GM12878 (cell line): ENCODE measurements at regions not wholly inside any gene's neighbourhood (a gene's known extent, or its start where the extent isn't known, plus 50 kb on each side); places are given as distances from the start of the nearest gene placed in this dataset.

Experiments used
- ATAC-seq: fragments of 200-7000 bp; cut with Tn5 transposase; 3 replicates; pipeline ENCODE4 v1.9.1; 2020; ENCODE audit warnings: mild to moderate bottlenecking, moderate library complexity
- BruUV-seq: library from RNA; stranded (reverse); fragments of 400-500 nt; replicated peaks from 2 replicates; lab custom pipeline; 2021; lab: Mats Ljungman, UMichigan
- CTCF ChIA-PET: fragments of 300-600 bp; sonication (Branson Sonifier 250); formaldehyde crosslinking; extraction: SDS; loops from one replicate; lab custom pipeline; 2021; ENCODE audit warnings: inconsistent platforms; lab: Yijun Ruan, JAX
- POLR2A ChIA-PET: fragments of 350-600 bp; formaldehyde crosslinking; extraction: SDS; loops from one replicate; lab custom pipeline; 2021; ENCODE audit warnings: inconsistent platforms; lab: Charles Lee
- RAD21 ChIA-PET: fragments of 300-600 bp; sonication (Branson Sonifier 250); formaldehyde crosslinking; loops from one replicate; lab custom pipeline; 2023; ENCODE audit warnings: antibody characterized with exemption; ENCODE audit not compliant: unreplicated experiment; lab: Charles Lee
- SMC1A ChIA-PET: fragments of 300-600 bp; sonication (Branson Sonifier 250); formaldehyde crosslinking; loops from one replicate; lab custom pipeline; 2023; ENCODE audit not compliant: unreplicated experiment, uncharacterized antibody; lab: Charles Lee
- DNase-seq: peaks from one replicate; pipeline ENCODE4 v3.0.0-alpha.2; 2011; ENCODE audit warnings: low read depth, low spot score
- FAIRE-seq: peaks from 3 replicates; lab custom pipeline; 2011; peaks lifted over from hg19 to GRCh38; lab: Jason Lieb, UNC
- H2AFZ ChIP-seq: 2 replicates; pipeline ENCODE4 v1.6.0; 2011; ENCODE audit warnings: low read depth, low read length, control low read depth; ENCODE audit not compliant: control insufficient read depth
- H3K27ac ChIP-seq: 2 replicates; pipeline ENCODE4 v1.5.1; 2011; ENCODE audit warnings: control low read depth; ENCODE audit not compliant: control insufficient read depth, insufficient read depth
- H3K27me3 ChIP-seq, 2 experiments: replicated peaks in 1 of 2; 2 replicates each; pipeline versions ENCODE4 v1.6.0 to v1.6.1; 2011; ENCODE audit warnings: low read length in 1 of 2; ENCODE audit not compliant: control insufficient read depth in 2 of 2, insufficient read depth in 2 of 2
- H3K36me3 ChIP-seq, 2 experiments: 2 replicates each; pipeline ENCODE4 v1.5.1; 2011; ENCODE audit warnings: low read length in 1 of 2; ENCODE audit not compliant: control insufficient read depth in 2 of 2, insufficient read depth in 2 of 2
- H3K4me1 ChIP-seq: 2 replicates; pipeline ENCODE4 v1.6.1; 2011; ENCODE audit warnings: mild to moderate bottlenecking, low read length, moderate library complexity, mixed read lengths; ENCODE audit not compliant: control insufficient read depth, insufficient read depth
- H3K4me2 ChIP-seq: 2 replicates; pipeline ENCODE4 v1.6.0; 2011; ENCODE audit warnings: control low read depth; ENCODE audit not compliant: control insufficient read depth, insufficient read depth
- H3K4me3 ChIP-seq: fragments of 200-600 bp; sonication (generic); 2 replicates; pipeline ENCODE4 v1.5.1; 2016
- H3K79me2 ChIP-seq: 2 replicates; pipeline ENCODE4 v1.6.0; 2011; ENCODE audit warnings: low read length; ENCODE audit not compliant: control insufficient read depth, insufficient read depth
- H3K9ac ChIP-seq: 2 replicates; pipeline ENCODE4 v1.8.0; 2011; ENCODE audit warnings: low read length, control low read depth, mixed read lengths; ENCODE audit not compliant: control insufficient read depth, insufficient read depth
- H3K9me3 ChIP-seq: replicated peaks from 3 replicates; pipeline ENCODE4 v1.5.1; 2011; ENCODE audit warnings: mild to moderate bottlenecking, low read length; ENCODE audit not compliant: control insufficient read depth, insufficient read depth
- H4K20me1 ChIP-seq: 2 replicates; pipeline ENCODE4 v1.6.0; 2011; ENCODE audit not compliant: control insufficient read depth, insufficient read depth
- ATF7 ChIP-seq: fragments of 450-650 bp; IDR thresholded peaks from 2 replicates; pipeline ENCODE4 v1.6.1; 2016; ENCODE audit warnings: low read depth, mild to moderate bottlenecking
- BCLAF1 ChIP-seq: fragments of 450-650 bp; IDR thresholded peaks from 2 replicates; pipeline ENCODE4 v1.6.1; 2017; ENCODE audit warnings: antibody characterized with exemption, mild to moderate bottlenecking, moderate library complexity
- CEBPB ChIP-seq, 2 experiments: fragments of 150-350 bp in 1 of 2; IDR thresholded peaks; 2 replicates each; pipeline ENCODE4 v1.6.1; 2012 to 2014; ENCODE audit warnings: low read depth in 2 of 2, low read length in 2 of 2, borderline replicate concordance in 1 of 2, inconsistent platforms in 1 of 2
- CREM ChIP-seq: IDR thresholded peaks from 2 replicates; pipeline ENCODE4 v1.6.1; 2014; ENCODE audit warnings: antibody characterized with exemption, low read depth
- HCFC1 ChIP-seq: fragments of 150-350 bp; IDR thresholded peaks from 2 replicates; pipeline ENCODE4 v1.6.1; 2014; ENCODE audit warnings: low read length
- HDAC2 ChIP-seq: fragments of 200-600 bp; sonication (generic); IDR thresholded peaks from 2 replicates; pipeline ENCODE4 v1.6.1; 2017
- KAT2A ChIP-seq: conservative IDR thresholded peaks from 2 replicates; pipeline ENCODE4 v1.6.1; 2011; ENCODE audit warnings: low read depth, low read length; ENCODE audit not compliant: control insufficient read depth
- MEF2B ChIP-seq: fragments of 450-650 bp; IDR thresholded peaks from 2 replicates; pipeline ENCODE4 v1.6.1; 2018; ENCODE audit warnings: mild to moderate bottlenecking, moderate library complexity; ENCODE audit not compliant: partially characterized antibody, poor library complexity, severe bottlenecking
- MLLT1 ChIP-seq: fragments of 450-650 bp; IDR thresholded peaks from 2 replicates; pipeline ENCODE4 v1.6.1; 2016; ENCODE audit warnings: mild to moderate bottlenecking
- MYB ChIP-seq: fragments of 150-350 bp; IDR thresholded peaks from 2 replicates; pipeline ENCODE4 v1.6.1; 2014; ENCODE audit warnings: mild to moderate bottlenecking, low read depth, low read length, borderline replicate concordance
- POU2F2 ChIP-seq: IDR thresholded peaks from 3 replicates; pipeline ENCODE4 v1.6.1; 2011; ENCODE audit warnings: low read depth, mild to moderate bottlenecking, low read length, borderline replicate concordance
- SIN3A ChIP-seq: IDR thresholded peaks from 2 replicates; pipeline ENCODE4 v1.6.1; 2012; ENCODE audit warnings: low read depth, low read length, improper control_type of control experiment
- SUPT20H ChIP-seq: IDR thresholded peaks from 2 replicates; pipeline ENCODE4 v1.6.1; 2011; ENCODE audit warnings: low read depth, mild to moderate bottlenecking, low read length, moderate library complexity, borderline replicate concordance; ENCODE audit not compliant: control insufficient read depth
- TAF1 ChIP-seq: IDR thresholded peaks from 2 replicates; pipeline ENCODE4 v1.6.1; 2011; ENCODE audit warnings: mild to moderate bottlenecking, low read depth, low read length, borderline replicate concordance
- TCF7 ChIP-seq: IDR thresholded peaks from 2 replicates; pipeline ENCODE4 v1.6.1; 2014; ENCODE audit warnings: antibody characterized with exemption, borderline replicate concordance
- ZNF274 ChIP-seq: IDR thresholded peaks from one replicate; pipeline ENCODE4 v1.8.0; 2011; ENCODE audit not compliant: insufficient read length, insufficient read depth
- WGBS: methylation state at CpG from one replicate; pipeline ENCODE4 v1.1.6; 2016; ENCODE audit warnings: low lambda C conversion rate; ENCODE audit not compliant: insufficient replicate concordance, insufficient coverage; ENCODE audit errors: missing lambda C conversion rate; 5-methylcytosine and 5-hydroxymethylcytosine counted together
- in situ Hi-C: fragments of 300-500 bp; cut with MboI; formaldehyde crosslinking; loops from 9 replicates; pipeline ENCODE4 v1.14.3; 2018; ENCODE audit warnings: mixed read lengths
- intact Hi-C: fragments of 100-400 bp; cut with micrococcal nuclease; formaldehyde crosslinking; loops from one replicate; pipeline ENCODE4 v1.14.2; 2022; ENCODE audit not compliant: unreplicated experiment
- TF ChIP-seq, protein P1 (sequence below): fragments of 450-650 bp; IDR thresholded peaks from 2 replicates; pipeline ENCODE4 v1.6.1; 2017; ENCODE audit warnings: mild to moderate bottlenecking, moderate library complexity

DNA sequence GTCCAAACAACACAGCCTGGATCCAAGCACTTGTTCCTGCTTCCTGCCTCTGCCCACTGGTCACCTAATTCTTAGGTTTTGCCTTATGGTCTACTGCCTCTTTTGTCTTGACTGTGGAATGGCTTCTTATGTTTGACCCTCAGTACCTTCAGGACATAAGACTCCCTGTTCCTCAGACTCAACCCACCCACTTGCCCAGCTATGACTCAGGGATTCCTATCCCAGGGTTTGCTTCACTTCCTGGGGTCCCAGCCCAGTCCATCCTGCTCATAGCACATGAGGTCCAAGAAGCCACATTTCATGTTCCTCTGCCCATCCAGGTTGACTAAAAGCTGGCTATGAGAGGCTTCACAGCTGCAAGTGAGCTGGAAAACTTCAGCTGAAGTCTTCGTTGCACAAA is 320.9 kb upstream of the CDH5 start (continued):
- TF ChIP-seq CEBPB (IDR thresholded peaks at IDR 0.05; ENCODE audit: borderline replicate concordance in 1 of 2, low read depth in 2 of 2, low read length in 2 of 2): no peak
- no peak for TF ChIP-seq ZNF274

DNA sequence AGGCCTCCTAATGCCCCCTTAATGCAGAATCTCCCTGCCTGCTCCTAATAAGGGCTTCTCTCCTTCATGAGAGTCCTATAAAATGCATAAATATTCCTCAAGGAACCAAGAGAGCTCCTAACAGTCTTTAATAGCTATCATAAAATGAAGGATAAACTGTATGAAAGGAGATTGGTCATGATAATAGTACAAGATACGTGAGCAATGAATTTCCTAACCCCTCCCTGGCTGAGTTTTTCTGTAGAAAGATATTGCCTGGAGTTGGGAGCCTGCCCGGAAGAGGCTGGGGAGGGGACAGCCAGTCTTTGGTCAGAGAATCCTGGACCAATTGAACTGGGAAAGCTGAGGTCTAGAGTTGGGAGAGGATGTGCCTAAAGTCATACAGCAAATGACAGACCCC is 321.9 kb upstream of the CDH5 start:
- no peak for ATAC-seq
- H3K4me2 ChIP-seq: no peak overlapping the region
- H3K27me3 ChIP-seq: no peaks in the 10 kb centered on the region
- BruUV-seq: no TSS peak
- H4K20me1 ChIP-seq: no peaks in the 10 kb centered on the region
- SMC1A ChIA-PET: no interaction called here
- H3K4me3 ChIP-seq: no peak overlapping the region
- no peaks in the 10 kb centered on the region for H3K9me3 ChIP-seq
- FAIRE-seq: no peak
- H3K27ac ChIP-seq: no peak overlapping the region
- POLR2A ChIA-PET: no interaction called here
- 31% methylated on average over 2 of the region's 2 CpGs for WGBS
- in situ Hi-C loops: no loop called here
- no peak overlapping the region for H3K9ac ChIP-seq
- H2AFZ ChIP-seq: no peak overlapping the region
- RAD21 ChIA-PET: no interaction called here
- no peaks in the 10 kb centered on the region for H3K79me2 ChIP-seq
- no peak for DNase-seq
- intact Hi-C loops: no loop called here
- H3K36me3 ChIP-seq: no peaks in the 10 kb centered on the region
- CTCF ChIA-PET: no interaction called here
- H3K4me1 ChIP-seq: no peaks in the 10 kb centered on the region
- no peak for TF ChIP-seq SUPT20H
- TF ChIP-seq TAF1: no peak
- TF ChIP-seq HCFC1: no peak
- no peak for TF ChIP-seq HDAC2
- no peak for TF ChIP-seq MEF2B
- TF ChIP-seq KAT2A: no peak
- no peak for TF ChIP-seq MLLT1
- TF ChIP-seq POU2F2: no peak
- TF ChIP-seq SIN3A: no peak
- no peak for TF ChIP-seq TCF7
- TF ChIP-seq ATF7: no peak
- TF ChIP-seq, protein P1, sequence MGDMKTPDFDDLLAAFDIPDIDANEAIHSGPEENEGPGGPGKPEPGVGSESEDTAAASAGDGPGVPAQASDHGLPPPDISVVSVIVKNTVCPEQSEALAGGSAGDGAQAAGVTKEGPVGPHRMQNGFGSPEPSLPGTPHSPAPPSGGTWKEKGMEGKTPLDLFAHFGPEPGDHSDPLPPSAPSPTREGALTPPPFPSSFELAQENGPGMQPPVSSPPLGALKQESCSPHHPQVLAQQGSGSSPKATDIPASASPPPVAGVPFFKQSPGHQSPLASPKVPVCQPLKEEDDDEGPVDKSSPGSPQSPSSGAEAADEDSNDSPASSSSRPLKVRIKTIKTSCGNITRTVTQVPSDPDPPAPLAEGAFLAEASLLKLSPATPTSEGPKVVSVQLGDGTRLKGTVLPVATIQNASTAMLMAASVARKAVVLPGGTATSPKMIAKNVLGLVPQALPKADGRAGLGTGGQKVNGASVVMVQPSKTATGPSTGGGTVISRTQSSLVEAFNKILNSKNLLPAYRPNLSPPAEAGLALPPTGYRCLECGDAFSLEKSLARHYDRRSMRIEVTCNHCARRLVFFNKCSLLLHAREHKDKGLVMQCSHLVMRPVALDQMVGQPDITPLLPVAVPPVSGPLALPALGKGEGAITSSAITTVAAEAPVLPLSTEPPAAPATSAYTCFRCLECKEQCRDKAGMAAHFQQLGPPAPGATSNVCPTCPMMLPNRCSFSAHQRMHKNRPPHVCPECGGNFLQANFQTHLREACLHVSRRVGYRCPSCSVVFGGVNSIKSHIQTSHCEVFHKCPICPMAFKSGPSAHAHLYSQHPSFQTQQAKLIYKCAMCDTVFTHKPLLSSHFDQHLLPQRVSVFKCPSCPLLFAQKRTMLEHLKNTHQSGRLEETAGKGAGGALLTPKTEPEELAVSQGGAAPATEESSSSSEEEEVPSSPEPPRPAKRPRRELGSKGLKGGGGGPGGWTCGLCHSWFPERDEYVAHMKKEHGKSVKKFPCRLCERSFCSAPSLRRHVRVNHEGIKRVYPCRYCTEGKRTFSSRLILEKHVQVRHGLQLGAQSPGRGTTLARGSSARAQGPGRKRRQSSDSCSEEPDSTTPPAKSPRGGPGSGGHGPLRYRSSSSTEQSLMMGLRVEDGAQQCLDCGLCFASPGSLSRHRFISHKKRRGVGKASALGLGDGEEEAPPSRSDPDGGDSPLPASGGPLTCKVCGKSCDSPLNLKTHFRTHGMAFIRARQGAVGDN: no peak
- no peak for TF ChIP-seq BCLAF1
- no peak for TF ChIP-seq CREM
- no peak for TF ChIP-seq MYB
